K562 (cell line): ENCODE measurements at regions not wholly inside any gene's neighbourhood (a gene's known extent, or its start where the extent isn't known, plus 50 kb on each side); places are given as distances from the start of the nearest gene placed in this dataset.

Source experiments
- ATAC-seq: fragments of 200-7000 bp; cut with Tn5 transposase; 3 replicates; pipeline ENCODE4 v1.9.1; 2020; ENCODE audit warnings: moderate library complexity
- BruUV-seq: library from RNA; stranded (reverse); fragments of 400-500 nt; replicated peaks from 2 replicates; lab custom pipeline; 2021; lab: Mats Ljungman, UMichigan
- CTCF ChIA-PET: fragments of 300-600 bp; formaldehyde crosslinking; extraction: SDS; loops from one replicate; lab custom pipeline; 2021; ENCODE audit warnings: low intra/inter-chr PET ratio; lab: Yijun Ruan, JAX
- POLR2A ChIA-PET: fragments of 300-600, 350-650 bp; sonication (Branson Sonifier 250); formaldehyde crosslinking; extraction: SDS; loops from one replicate; lab custom pipeline; 2021; ENCODE audit warnings: antibody characterized with exemption, inconsistent platforms; lab: Yijun Ruan, JAX
- DNase-seq, 4 experiments: peaks; one replicate each; pipeline versions ENCODE4 v3.0.0 to v3.0.0-alpha.2; 2011 to 2018; ENCODE audit warnings: low spot score in 3 of 4, mixed read lengths in 3 of 4; ENCODE audit errors: extremely low read depth in 1 of 4
- FAIRE-seq: peaks from 2 replicates; lab custom pipeline; 2011; peaks lifted over from hg19 to GRCh38; lab: Jason Lieb, UNC
- H2AFZ ChIP-seq: 2 replicates; pipeline ENCODE4 v1.6.0; 2011; ENCODE audit warnings: low read depth, low read length, control low read depth, inconsistent platforms
- H3K27ac ChIP-seq: fragments of 200-600 bp; 3 replicates; pipeline ENCODE4 v1.8.0; 2011; ENCODE audit warnings: low read depth, mild to moderate bottlenecking, control low read depth, inconsistent platforms, low read length, moderate library complexity, mixed read lengths; ENCODE audit errors: extremely low read depth
- H3K27me3 ChIP-seq, 2 experiments: fragments of 300-600 bp in 1 of 2; 2 replicates in 1 of 2; 3 replicates in 1 of 2; pipeline versions ENCODE4 v1.6.0 to v1.8.0; 2011; ENCODE audit warnings: inconsistent platforms in 2 of 2, low read length in 2 of 2, mild to moderate bottlenecking in 1 of 2, mixed read lengths in 1 of 2, moderate library complexity in 1 of 2; ENCODE audit not compliant: control insufficient read depth in 2 of 2, insufficient read depth in 2 of 2
- H3K36me3 ChIP-seq: fragments of 300-600 bp; 3 replicates; pipeline ENCODE4 v1.8.0; 2011; ENCODE audit warnings: mild to moderate bottlenecking, low read length, inconsistent platforms; ENCODE audit not compliant: control insufficient read depth, insufficient read depth
- H3K4me1 ChIP-seq, 2 experiments: fragments of 200-600 bp in 1 of 2; replicated peaks in 1 of 2; 2 replicates in 1 of 2; 3 replicates in 1 of 2; pipeline versions ENCODE4 v1.5.1 to v1.8.0; 2011; ENCODE audit warnings: inconsistent platforms in 2 of 2, low read length in 2 of 2, mild to moderate bottlenecking in 1 of 2, mixed read lengths in 1 of 2, moderate library complexity in 1 of 2; ENCODE audit not compliant: control insufficient read depth in 2 of 2, insufficient read depth in 2 of 2
- H3K4me2 ChIP-seq: 2 replicates; pipeline ENCODE4 v1.6.1; 2011; ENCODE audit warnings: low read length, control low read depth, inconsistent platforms, mixed read lengths; ENCODE audit not compliant: insufficient read depth
- H3K4me3 ChIP-seq: fragments of 200-600 bp; sonication (generic), shearing (Covaris generic); 2 replicates; pipeline ENCODE4 v1.5.1; 2016; ENCODE audit warnings: control low read depth, inconsistent platforms
- H3K79me2 ChIP-seq: fragments of 200-600 bp; 3 replicates; pipeline ENCODE4 v1.8.0; 2011; ENCODE audit warnings: low read length, inconsistent platforms; ENCODE audit not compliant: control insufficient read depth, insufficient read depth
- H3K9ac ChIP-seq, 2 experiments: 2 replicates each; pipeline versions ENCODE4 v1.6.0 to v1.6.1; 2011; ENCODE audit warnings: low read depth in 2 of 2, low read length in 2 of 2, control low read depth in 1 of 2, inconsistent platforms in 1 of 2, mild to moderate bottlenecking in 1 of 2, mixed read lengths in 1 of 2; ENCODE audit not compliant: insufficient read depth in 1 of 2
- H3K9me1 ChIP-seq: one replicate; pipeline ENCODE4 v1.6.0; 2011; ENCODE audit warnings: inconsistent platforms, mild to moderate bottlenecking, low read length, moderate library complexity; ENCODE audit not compliant: control insufficient read depth, insufficient read depth
- H3K9me3 ChIP-seq: replicated peaks from 2 replicates; pipeline ENCODE4 v1.5.1; 2011; ENCODE audit warnings: low read depth, low read length, inconsistent platforms; ENCODE audit not compliant: control insufficient read depth, insufficient read depth
- H4K20me1 ChIP-seq: replicated peaks from 2 replicates; pipeline ENCODE4 v1.6.1; 2011; ENCODE audit warnings: low read length, inconsistent platforms, mixed read lengths; ENCODE audit not compliant: control insufficient read depth, insufficient read depth
- ATF2 ChIP-seq: sonication (generic); formaldehyde crosslinking; IDR thresholded peaks from 2 replicates; pipeline ENCODE4 v1.8.1; 2022; ENCODE audit warnings: missing genetic modification reagents
- ATF4 ChIP-seq: fragments of 450-650 bp; formaldehyde crosslinking; IDR thresholded peaks from 2 replicates; pipeline ENCODE4 v1.4.0; 2022; ENCODE audit warnings: mild to moderate bottlenecking, moderate library complexity
- MAFG ChIP-seq: fragments of 450-650 bp; conservative IDR thresholded peaks from 2 replicates; pipeline ENCODE4 v1.6.1; 2016; ENCODE audit warnings: missing genetic modification characterization, missing compliant biosample characterization
- MCM2 ChIP-seq: fragments of 450-650 bp; IDR thresholded peaks from 2 replicates; pipeline ENCODE4 v1.6.1; 2017; ENCODE audit warnings: low read depth, mild to moderate bottlenecking
- MYC ChIP-seq, 2 experiments: fragments of 250-450 bp in 1 of 2; sonication (Bioruptor Pico) in 1 of 2; IDR thresholded peaks; 2 replicates each; pipeline versions ENCODE4 v1.5.1 to v1.6.1; 2012 to 2021; ENCODE audit warnings: low read depth in 2 of 2, borderline replicate concordance in 1 of 2, improper control_type of control experiment in 1 of 2, low read length in 1 of 2, mild to moderate bottlenecking in 1 of 2, moderate library complexity in 1 of 2
- NR4A1 ChIP-seq, 2 experiments: fragments of 250-450 bp in 1 of 2; fragments of 450-650 bp in 1 of 2; sonication (Bioruptor Pico) in 1 of 2; IDR thresholded peaks; 2 replicates each; pipeline versions ENCODE4 v1.4.0 to v1.6.1; 2016 to 2020; ENCODE audit warnings: mild to moderate bottlenecking in 2 of 2, missing compliant biosample characterization in 1 of 2, missing genetic modification characterization in 1 of 2, moderate library complexity in 1 of 2
- RBM22 ChIP-seq: fragments of 200-400 bp; formaldehyde crosslinking; IDR thresholded peaks from 2 replicates; pipeline ENCODE4 v1.6.1; 2018; ENCODE audit warnings: low read length, low read depth; ENCODE audit not compliant: poor library complexity, severe bottlenecking
- RNF2 ChIP-seq: sonication (generic); IDR thresholded peaks from 2 replicates; pipeline ENCODE4 v1.6.1; 2016
- SFPQ ChIP-seq: fragments of 200-400 bp; formaldehyde crosslinking; IDR thresholded peaks from 2 replicates; pipeline ENCODE4 v1.6.1; 2017; ENCODE audit warnings: mild to moderate bottlenecking, low read depth, low read length, moderate library complexity
- SMARCE1 ChIP-seq: fragments of 450-650 bp; IDR thresholded peaks from 2 replicates; pipeline ENCODE4 v1.7.1; 2016; ENCODE audit warnings: mild to moderate bottlenecking
- ZBTB1 ChIP-seq: sonication (generic); formaldehyde crosslinking; IDR thresholded peaks from 2 replicates; pipeline ENCODE4 v1.8.1; 2023; ENCODE audit warnings: missing genetic modification reagents, low read depth, mild to moderate bottlenecking, borderline replicate concordance
- ZNF586 ChIP-seq: fragments of 450-650 bp; formaldehyde crosslinking; conservative IDR thresholded peaks from 2 replicates; pipeline ENCODE4 v1.4.0; 2020; ENCODE audit warnings: mild to moderate bottlenecking, moderate library complexity
- WGBS: fragments of 100-300 bp; shearing (Covaris generic); methylation state at CpG from one replicate; pipeline ENCODE4 v1.1.6; 2016; ENCODE audit warnings: low coverage, mixed read lengths; ENCODE audit not compliant: insufficient coverage; ENCODE audit errors: missing lambda C conversion rate; 5-methylcytosine and 5-hydroxymethylcytosine counted together
- in situ Hi-C: fragments of 300-500 bp; cut with MboI; formaldehyde crosslinking; loops from 4 replicates; pipeline ENCODE4 v1.15.0; 2018; ENCODE audit warnings: inconsistent platforms, mixed read lengths
- intact Hi-C: fragments of 100-400 bp; cut with micrococcal nuclease; formaldehyde crosslinking; loops from 2 replicates; pipeline ENCODE4 v1.14.2; 2022

GRCh38 chr5:12460493-12461261 lies 556.4 kb upstream of the CTNND2 start:
- BruUV-seq: no TSS peak
- Histone ChIP-seq H3K4me3 (no peak overlapping the region), H3K4me1 (no peaks in the 10 kb centered on the region), H4K20me1 (no peaks in the 10 kb centered on the region), H3K9ac (no peak overlapping the region), H3K36me3 (no peaks in the 10 kb centered on the region), H3K27me3 (no peaks in the 10 kb centered on the region), H3K9me3 (no peaks in the 10 kb centered on the region), H3K79me2 (no peaks in the 10 kb centered on the region), H3K4me2 (no peak overlapping the region), H3K9me1 (no peaks in the 10 kb centered on the region), H2AFZ (no peak overlapping the region), H3K27ac (no peak overlapping the region)
- in situ Hi-C loops (no loop called here), intact Hi-C loops (no loop called here)
- POLR2A ChIA-PET: no interaction called here
- ATAC-seq: no peak
- WGBS: 1% methylated on average over 8 of the region's 8 CpGs
- DNase-seq: no peak
- TF ChIP-seq ATF4 (CRISPR knock-in tag) (no peak), RBM22 (no peak), ZBTB1 (CRISPR knock-in tag) (no peak), SMARCE1 (no peak), MAFG (tag) (no peak), MCM2 (no peak), RNF2 (no peak), NR4A1 (CRISPR knock-in tag; IDR thresholded peaks at IDR 0.05) (no peak), NR4A1 (tag; IDR thresholded peaks at IDR 0.05) (no peak), ZNF586 (no peak), ATF2 (CRISPR knock-in tag) (no peak), SFPQ (no peak), MYC (IDR thresholded peaks at IDR 0.05; ENCODE audit: low read depth, low read length) (no peak), MYC (CRISPR knock-in tag; IDR thresholded peaks at IDR 0.05; ENCODE audit: borderline replicate concordance, low read depth) (no peak)
- FAIRE-seq: no peak
- CTCF ChIA-PET: no interaction called here
